GM12878 (cell line): ENCODE measurements at regions not wholly inside any gene's neighbourhood (a gene's known extent, or its start where the extent isn't known, plus 50 kb on each side); places are given as distances from the start of the nearest gene placed in this dataset.

Source experiments
- CHD1 ChIP-seq: IDR thresholded peaks from 2 replicates; pipeline ENCODE4 v1.6.1; 2012; ENCODE audit warnings: low read depth, low read length, improper control_type of control experiment
- CTCF ChIP-seq, 3 experiments: IDR thresholded peaks in 2 of 3; conservative IDR thresholded peaks in 1 of 3; 2 replicates each; pipeline ENCODE4 v1.5.1; 2011; ENCODE audit warnings: low read depth in 3 of 3, low read length in 3 of 3, mild to moderate bottlenecking in 3 of 3, control low read depth in 2 of 3, moderate library complexity in 2 of 3, inconsistent platforms in 1 of 3, mixed read lengths in 1 of 3; ENCODE audit not compliant: control insufficient read depth in 2 of 3, insufficient read depth in 1 of 3; ENCODE audit errors: extremely low read depth in 1 of 3
- ZSCAN29 ChIP-seq: fragments of 450-650 bp; IDR thresholded peaks from 2 replicates; pipeline ENCODE4 v1.6.1; 2017; ENCODE audit warnings: mild to moderate bottlenecking, moderate library complexity
- TF ChIP-seq, protein P1 (sequence below): IDR thresholded peaks from 2 replicates; pipeline ENCODE4 v1.6.1; 2012; ENCODE audit warnings: low read length, inconsistent platforms

DNA sequence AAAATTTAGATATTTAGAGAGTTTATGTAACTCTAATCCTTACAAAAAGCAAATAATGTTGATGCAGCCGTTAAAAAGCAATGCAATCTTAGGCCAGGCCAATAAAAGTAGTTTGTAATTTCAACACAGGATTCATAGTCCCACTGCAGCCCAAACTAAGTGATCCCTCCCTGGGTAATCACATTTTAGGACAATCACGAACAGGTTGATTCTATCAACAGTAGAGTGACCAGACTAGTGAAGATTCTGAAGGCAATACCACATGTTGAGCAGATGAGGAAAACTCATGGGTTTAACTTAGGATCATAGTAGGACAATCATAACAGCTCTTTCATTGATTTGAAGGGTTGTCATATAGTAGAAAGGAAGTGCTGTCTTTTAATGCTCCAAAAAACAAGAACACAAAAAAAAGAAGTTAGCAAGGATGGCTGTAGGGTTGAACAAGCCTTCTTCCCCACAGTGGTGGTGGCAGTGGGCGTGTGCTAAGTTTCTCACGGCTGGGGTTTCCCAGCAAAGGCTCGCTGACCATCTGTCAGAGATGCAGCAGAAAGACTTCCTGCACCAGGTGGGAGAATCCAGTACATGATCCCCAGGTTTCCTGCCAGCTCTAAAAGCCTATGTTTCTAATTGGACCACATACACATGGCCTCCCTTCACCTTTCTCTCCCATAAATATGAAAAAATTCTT is 212.2 kb downstream of the CHRM2 start:
- TF ChIP-seq, protein P1, sequence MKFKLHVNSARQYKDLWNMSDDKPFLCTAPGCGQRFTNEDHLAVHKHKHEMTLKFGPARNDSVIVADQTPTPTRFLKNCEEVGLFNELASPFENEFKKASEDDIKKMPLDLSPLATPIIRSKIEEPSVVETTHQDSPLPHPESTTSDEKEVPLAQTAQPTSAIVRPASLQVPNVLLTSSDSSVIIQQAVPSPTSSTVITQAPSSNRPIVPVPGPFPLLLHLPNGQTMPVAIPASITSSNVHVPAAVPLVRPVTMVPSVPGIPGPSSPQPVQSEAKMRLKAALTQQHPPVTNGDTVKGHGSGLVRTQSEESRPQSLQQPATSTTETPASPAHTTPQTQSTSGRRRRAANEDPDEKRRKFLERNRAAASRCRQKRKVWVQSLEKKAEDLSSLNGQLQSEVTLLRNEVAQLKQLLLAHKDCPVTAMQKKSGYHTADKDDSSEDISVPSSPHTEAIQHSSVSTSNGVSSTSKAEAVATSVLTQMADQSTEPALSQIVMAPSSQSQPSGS: no peak
- TF ChIP-seq CTCF (IDR thresholded peaks at IDR 0.05 in 2 of 3, conservative IDR thresholded peaks at IDR 0.05 in 1 of 3; ENCODE audit: control insufficient read depth in 2 of 3, extremely low read depth in 1 of 3, insufficient read depth in 1 of 3, low read depth in 3 of 3, low read length in 3 of 3) (no peak), ZSCAN29 (no peak), CHD1 (no peak)
